ENCODE measurements at regions not wholly inside any gene's neighbourhood (a gene's known extent, or its start where the extent isn't known, plus 50 kb on each side); places are given as distances from the start of the nearest gene placed in this dataset.

DNA sequence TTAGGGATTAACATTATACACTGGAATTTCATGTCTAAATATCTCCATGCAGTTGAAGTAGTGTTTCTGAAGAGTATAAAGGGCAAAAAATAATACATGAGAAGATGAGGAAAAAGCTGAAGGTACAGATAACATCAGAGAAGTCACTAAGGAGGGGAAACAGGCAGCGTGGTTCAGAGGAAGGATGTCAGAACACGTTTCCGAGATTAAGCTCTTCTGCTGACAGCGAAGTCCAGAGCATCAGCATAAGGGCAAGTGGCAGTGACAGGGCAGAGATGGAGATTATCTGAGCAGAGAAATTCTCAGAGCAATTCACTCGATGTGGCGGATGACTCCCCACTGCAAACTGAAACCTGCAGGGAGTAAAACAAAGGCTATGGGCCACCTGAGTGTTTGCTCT lies 443.2 kb upstream of the FRG1 start:
- TF ChIP-seq EP300 (IDR thresholded peaks at IDR 0.05), result no peak
- TF ChIP-seq, protein P1, sequence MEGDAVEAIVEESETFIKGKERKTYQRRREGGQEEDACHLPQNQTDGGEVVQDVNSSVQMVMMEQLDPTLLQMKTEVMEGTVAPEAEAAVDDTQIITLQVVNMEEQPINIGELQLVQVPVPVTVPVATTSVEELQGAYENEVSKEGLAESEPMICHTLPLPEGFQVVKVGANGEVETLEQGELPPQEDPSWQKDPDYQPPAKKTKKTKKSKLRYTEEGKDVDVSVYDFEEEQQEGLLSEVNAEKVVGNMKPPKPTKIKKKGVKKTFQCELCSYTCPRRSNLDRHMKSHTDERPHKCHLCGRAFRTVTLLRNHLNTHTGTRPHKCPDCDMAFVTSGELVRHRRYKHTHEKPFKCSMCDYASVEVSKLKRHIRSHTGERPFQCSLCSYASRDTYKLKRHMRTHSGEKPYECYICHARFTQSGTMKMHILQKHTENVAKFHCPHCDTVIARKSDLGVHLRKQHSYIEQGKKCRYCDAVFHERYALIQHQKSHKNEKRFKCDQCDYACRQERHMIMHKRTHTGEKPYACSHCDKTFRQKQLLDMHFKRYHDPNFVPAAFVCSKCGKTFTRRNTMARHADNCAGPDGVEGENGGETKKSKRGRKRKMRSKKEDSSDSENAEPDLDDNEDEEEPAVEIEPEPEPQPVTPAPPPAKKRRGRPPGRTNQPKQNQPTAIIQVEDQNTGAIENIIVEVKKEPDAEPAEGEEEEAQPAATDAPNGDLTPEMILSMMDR (IDR thresholded peaks at IDR 0.05), result no peak
- no peak for TF ChIP-seq POLR2A (IDR thresholded peaks at IDR 0.05)
- H3K27me3 ChIP-seq, result no peaks in the 10 kb centered on the region
- H3K4me1 ChIP-seq (ENCODE audit: insufficient read depth), result no peaks in the 10 kb centered on the region
- 71 to 84% (median 80%) methylated on average over 6 of the region's 6 CpGs for WGBS, 3 donors
- H3K27ac ChIP-seq, result no peak overlapping the region
- no peak for DNase-seq
- H3K9me3 ChIP-seq, result no peaks in the 10 kb centered on the region
- H3K4me3 ChIP-seq, result no peak overlapping the region
- no peaks in the 10 kb centered on the region for H3K36me3 ChIP-seq
- intact Hi-C loops (cut with DNase I), result no loop called here

DNA sequence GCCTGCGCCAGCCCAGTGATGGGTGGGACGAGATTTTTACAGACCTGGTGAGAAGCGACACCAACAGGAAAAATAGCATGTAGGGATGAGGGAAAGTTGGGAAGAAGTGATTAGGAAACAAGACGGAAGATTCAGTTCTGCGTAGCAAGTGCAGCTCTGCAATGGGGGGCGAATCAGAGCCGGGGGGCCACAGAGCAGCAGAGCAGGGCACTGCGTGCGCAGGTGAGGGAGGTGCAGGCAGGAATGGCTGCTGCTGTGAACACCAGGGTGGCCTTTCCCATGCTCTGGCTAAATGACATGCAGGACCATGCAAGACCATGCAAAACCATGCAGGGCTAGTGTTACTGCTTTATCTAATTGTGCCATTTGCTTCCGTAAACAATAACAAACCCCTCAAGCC lies 442.7 kb upstream of the FRG1 start:
- WGBS, 3 donors, result 92 to 95% (median 92%) methylated on average over 10 of the region's 10 CpGs
- intact Hi-C loops (cut with DNase I), result no loop called here
- Histone ChIP-seq H3K36me3 (no peaks in the 10 kb centered on the region), H3K27me3 (no peaks in the 10 kb centered on the region), H3K4me3 (no peak overlapping the region), H3K9me3 (no peaks in the 10 kb centered on the region), H3K4me1 (ENCODE audit: insufficient read depth) (no peaks in the 10 kb centered on the region), H3K27ac (no peak overlapping the region)
- DNase-seq, result no peak
- TF ChIP-seq, protein P1 (IDR thresholded peaks at IDR 0.05), result no peak
- no peak for TF ChIP-seq EP300 (IDR thresholded peaks at IDR 0.05)
- TF ChIP-seq POLR2A (IDR thresholded peaks at IDR 0.05), result no peak

DNA sequence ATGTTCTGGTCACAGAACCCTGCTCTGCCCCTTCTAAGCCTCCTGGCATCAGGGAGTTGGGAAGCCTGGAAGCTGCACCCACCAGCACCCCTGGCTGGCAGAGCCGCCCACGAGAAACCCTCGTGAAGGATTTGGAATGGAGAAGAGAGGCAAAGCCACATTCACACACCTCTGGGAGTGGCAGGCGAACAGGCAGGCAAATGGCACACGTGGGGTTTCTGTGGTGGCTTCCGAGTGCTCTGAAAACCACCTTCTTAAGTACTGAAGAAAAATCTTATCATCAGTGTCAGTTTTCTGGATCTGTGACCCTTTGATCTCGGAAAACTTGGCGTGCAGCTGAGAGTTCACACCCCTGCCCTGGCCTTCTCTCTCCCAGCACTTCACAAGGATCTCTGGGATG lies 442.2 kb upstream of the FRG1 start:
- TF ChIP-seq POLR2A (IDR thresholded peaks at IDR 0.05) (no peak), EP300 (IDR thresholded peaks at IDR 0.05) (no peak)
- TF ChIP-seq, protein P1 (IDR thresholded peaks at IDR 0.05), result no peak
- H3K27ac ChIP-seq, result no peak overlapping the region
- no peaks in the 10 kb centered on the region for H3K27me3 ChIP-seq
- no peaks in the 10 kb centered on the region for H3K4me1 ChIP-seq (ENCODE audit: insufficient read depth)
- H3K36me3 ChIP-seq, result no peaks in the 10 kb centered on the region
- H3K4me3 ChIP-seq, result no peak overlapping the region
- no peak for DNase-seq
- no peaks in the 10 kb centered on the region for H3K9me3 ChIP-seq
- 79 to 86% (median 82%) methylated on average over 8 of the region's 8 CpGs for WGBS, 3 donors
- intact Hi-C loops (cut with DNase I), result no loop called here

DNA sequence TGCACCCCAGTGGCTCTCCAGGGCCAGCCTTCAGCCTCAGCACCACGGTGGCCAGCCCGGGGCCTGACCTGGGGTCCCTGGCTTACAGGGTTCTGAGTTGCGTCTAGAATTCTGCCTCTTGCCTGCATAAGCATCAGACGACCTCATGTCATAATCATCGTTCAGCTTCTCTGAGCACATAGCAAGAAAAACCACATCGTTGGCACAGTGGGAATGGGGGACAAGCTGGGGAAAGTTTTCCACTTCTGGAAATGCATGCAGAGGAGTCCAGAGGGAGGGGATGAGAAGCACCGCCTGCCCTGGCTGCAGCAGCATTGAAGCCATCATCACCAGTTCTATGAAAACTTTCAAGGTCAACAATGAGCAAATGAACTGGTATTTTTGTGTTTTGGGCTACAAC lies 441.0 kb upstream of the FRG1 start:
- H3K4me3 ChIP-seq, result no peak overlapping the region
- 82 to 89% (median 86%) methylated on average over 7 of the region's 7 CpGs for WGBS, 3 donors
- H3K9me3 ChIP-seq, result no peaks in the 10 kb centered on the region
- H3K27me3 ChIP-seq, result no peaks in the 10 kb centered on the region
- no peaks in the 10 kb centered on the region for H3K4me1 ChIP-seq (ENCODE audit: insufficient read depth)
- H3K27ac ChIP-seq, result no peak overlapping the region
- intact Hi-C loops (cut with DNase I), result no loop called here
- TF ChIP-seq POLR2A (IDR thresholded peaks at IDR 0.05) (no peak), EP300 (IDR thresholded peaks at IDR 0.05) (no peak)
- TF ChIP-seq, protein P1 (IDR thresholded peaks at IDR 0.05), result no peak
- no peak for DNase-seq
- H3K36me3 ChIP-seq, result no peaks in the 10 kb centered on the region

DNA sequence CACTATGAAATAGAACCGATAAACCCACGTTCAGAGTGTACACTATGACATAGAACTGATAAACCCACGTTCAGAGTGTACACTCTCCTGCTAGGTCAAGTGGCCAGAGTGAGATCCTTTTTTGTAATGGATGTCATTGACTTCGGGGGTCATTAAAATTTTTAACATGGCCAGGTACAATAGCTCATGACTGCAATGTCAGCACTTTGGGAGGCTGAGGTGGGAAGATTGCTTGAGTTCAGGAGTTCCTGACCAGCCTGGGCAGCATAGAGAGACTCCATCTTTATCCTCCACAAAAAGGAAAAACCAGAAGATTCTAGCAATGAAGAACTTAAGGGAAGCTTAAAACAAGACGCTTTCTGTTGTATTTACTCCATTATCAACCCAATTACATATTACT lies 439.7 kb upstream of the FRG1 start:
- no peaks in the 10 kb centered on the region for H3K9me3 ChIP-seq
- H3K27me3 ChIP-seq, result no peaks in the 10 kb centered on the region
- no peak for DNase-seq
- H3K4me3 ChIP-seq, result no peak overlapping the region
- TF ChIP-seq, protein P1 (IDR thresholded peaks at IDR 0.05), result no peak
- no peaks in the 10 kb centered on the region for H3K4me1 ChIP-seq (ENCODE audit: insufficient read depth)
- H3K36me3 ChIP-seq, result no peaks in the 10 kb centered on the region
- intact Hi-C loops (cut with DNase I), result no loop called here
- WGBS, 3 donors, result 85 to 88% (median 86%) methylated on average over 5 of the region's 5 CpGs
- H3K27ac ChIP-seq, result no peak overlapping the region
